Fibroblast of skin of scalp (primary cell): ENCODE measurements at regions not wholly inside any gene's neighbourhood (a gene's known extent, or its start where the extent isn't known, plus 50 kb on each side); places are given as distances from the start of the nearest gene placed in this dataset.
A peak's percentile ranks its signal among the peaks of the same experiment; 100 is the strongest.
"Not testable (repeated sequence)": the region's sequence is repeated elsewhere in the genome, so short reads cannot be mapped to it uniquely, and the experiment has no call there.

Experiments used
- DNase-seq: peaks from one replicate; pipeline ENCODE4 v3.0.0-alpha.2; 2013

DNA sequence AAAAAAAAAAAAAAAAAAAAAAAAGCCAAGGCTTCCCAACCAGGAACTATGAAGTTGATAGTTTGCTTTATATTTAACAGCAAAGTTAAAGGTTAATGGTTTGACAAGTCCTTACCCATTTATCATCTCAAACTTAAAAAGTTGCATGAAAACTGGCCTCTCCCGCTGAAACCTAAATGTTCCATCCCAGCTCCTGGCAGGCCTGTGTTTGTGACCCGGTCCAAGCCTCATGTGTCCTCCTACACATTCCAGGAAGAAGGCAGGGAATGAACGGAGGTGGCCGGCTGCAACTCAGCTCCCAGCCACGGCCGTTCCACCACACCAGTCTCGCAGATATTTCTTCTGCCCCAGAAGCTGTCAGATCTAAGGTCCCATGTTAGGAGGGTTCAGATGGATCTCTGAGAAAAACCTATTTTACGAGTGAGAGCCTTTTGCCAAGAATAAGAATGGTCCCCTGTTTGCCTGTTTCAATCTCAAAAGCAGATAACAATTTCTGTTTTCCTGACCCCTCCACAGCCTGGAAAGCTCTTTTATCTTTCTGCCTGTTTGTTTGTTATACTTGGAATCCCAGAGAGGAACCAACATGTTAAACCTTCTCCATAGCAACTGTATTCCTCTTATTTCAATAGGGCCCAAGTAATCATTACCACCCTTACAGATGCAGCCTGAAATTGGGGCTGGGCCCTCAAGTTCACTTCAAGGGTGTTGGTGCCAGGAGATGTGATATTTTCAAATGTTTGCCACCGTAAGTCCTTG lies 56.5 kb downstream of the KCTD12 start:
- DNase-seq, result no peak

DNA sequence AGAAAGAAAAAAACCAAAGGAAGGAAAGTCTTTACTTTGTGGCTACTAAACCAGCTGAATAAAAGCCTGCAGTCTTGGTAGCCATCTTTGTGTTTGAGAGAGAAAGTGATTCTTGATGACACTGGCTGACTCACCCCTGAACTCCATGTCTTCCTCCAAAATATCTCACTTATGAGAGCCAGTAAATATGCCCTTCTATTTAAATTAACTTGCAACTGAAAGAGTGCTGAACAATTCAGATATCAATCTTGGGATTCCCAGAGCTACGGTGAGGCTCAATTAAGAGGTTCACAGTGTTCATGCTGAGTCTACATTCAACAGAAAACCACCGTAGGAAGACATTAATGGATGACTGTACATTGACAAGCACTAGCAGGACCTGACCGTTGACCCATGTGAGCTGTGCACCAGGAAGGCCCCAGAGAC lies 57.9 kb downstream of the KCTD12 start:
- DNase-seq, result no peak

DNA sequence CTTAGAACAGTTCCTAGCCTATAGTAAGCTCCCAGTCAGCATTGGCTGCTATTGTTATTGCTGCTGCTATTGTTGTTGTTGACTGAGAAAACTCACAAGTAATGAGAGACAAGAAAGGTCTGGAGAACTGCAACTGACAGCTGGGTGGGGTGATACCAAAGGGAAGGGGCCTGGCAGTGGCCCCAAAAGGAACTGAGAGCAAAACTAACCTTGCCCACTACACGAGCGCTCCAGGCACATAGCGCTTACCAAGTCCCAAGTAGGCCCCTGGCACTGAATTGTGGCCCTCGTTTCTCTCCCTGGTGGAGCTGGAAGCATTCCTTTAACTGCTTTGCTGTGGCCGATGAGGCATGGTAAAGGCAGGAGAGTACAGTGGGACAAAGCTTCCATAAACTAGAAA lies 59.7 kb downstream of the KCTD12 start:
- no peak for DNase-seq

- DNase-seq, result peak; percentile 78
Measured at GRCh38 chr13:76825430-76825829, 60.8 kb downstream of the KCTD12 start.

- DNase-seq, result no peak
Measured at GRCh38 chr13:76823969-76824368, 62.2 kb downstream of the KCTD12 start.

DNA sequence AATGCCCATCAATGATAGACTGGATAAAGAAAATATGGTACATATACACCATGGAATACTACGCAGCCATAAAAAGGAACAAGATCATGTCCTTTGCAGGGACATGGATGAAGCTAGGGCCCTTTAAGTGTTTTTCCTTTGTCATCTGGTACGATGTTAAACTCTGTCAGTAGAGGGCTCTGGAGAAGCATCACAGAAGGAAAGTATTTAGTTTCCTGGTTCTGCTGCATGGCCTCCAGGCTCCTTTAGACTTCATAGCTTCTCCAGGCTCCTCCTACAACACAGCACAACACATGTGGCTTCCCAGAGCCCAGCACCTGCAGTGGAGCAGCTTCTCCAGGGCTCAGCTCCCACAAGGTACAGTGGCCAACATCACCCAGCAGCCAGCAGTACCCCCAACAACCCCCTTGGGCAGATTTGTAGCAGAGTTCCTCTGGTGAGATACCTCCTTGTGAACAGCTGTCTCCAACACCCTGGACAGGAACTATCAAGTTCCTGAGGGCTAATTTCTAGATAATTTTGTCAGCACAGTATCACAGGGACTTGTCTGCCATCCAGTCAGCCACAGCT lies 63.4 kb downstream of the KCTD12 start:
- DNase-seq, result peak; percentile 59

DNA sequence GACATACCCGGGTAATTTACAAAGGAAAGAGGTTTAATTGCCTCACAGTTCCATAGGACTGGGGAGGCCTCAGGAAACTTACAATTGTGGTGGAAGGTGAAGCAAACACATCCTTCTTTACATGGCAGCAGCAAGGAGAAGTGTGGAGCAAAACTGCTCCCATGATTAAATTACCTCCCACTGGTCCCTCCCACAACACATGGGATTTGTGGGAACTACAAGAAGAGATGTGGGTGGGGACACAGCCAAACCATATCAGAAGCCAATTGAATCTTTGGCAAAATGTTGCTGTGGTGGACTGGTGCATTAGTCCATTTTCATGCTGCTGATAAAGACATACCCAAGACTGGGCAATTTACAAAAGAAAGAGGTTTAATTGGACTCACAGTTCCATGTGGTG lies 65.0 kb downstream of the KCTD12 start:
- DNase-seq, result not testable (repeated sequence)

DNA sequence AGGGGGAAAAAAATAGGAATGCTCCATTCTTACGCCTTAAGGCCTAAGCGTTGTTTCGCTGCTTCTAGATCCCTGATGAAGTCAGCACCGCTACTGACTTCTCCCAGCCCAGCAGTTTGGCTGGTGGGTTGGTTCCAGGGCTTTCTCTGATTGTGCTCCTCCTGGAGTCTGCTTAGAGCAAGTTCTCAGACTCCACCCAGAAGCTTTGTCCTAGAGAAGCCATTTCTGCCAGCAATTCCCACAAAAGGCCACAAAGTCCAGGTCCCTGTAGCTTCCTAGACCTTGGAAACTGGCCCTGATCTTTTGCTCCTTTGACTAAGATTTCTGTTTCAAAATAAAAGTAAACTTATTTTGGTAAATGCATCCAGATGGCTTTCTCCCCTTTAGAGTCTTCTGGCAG lies 65.4 kb downstream of the KCTD12 start:
- peak; percentile 41 for DNase-seq

- no peak for DNase-seq
Measured at GRCh38 chr13:76816394-76816793, 69.8 kb downstream of the KCTD12 start.

DNA sequence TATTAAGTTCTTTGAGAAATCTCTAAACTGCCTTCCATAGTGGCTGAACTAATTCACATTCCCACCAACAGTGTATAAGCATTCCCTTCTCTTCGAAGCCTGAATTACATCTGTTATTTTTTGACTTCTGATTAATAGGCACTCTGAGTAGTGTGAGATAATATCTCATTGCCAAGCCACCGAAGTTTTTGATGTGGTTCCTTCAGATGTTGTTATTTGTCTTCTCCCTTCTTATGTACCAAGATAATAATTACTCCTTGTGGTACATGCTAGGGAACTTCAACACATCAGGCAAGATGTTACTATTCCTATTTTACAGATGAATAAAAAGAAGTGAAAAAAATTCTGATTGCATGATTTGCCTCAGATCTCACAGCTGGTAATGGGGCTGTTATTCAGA lies 70.9 kb downstream of the KCTD12 start:
- DNase-seq, result no peak

DNA sequence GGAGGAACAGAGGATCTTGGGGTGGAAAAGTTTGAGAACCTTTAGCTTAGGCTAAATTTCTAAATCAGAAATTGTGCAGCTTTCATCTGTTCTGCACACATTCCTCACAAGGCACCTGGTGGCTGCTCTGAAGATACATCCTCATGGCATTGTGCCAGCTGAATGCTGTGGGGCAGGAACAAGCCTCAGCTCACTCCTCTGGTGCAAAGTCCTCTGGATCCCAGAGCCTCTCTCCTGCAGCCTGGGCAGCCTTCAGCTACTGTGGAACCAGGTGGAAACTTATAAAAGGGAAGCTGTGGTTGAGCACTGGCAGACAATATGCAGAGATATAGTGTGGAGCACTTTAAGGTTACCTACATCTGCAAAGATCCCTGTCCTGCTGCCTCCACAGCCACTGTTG lies 72.3 kb downstream of the KCTD12 start:
- DNase-seq, result no peak

DNA sequence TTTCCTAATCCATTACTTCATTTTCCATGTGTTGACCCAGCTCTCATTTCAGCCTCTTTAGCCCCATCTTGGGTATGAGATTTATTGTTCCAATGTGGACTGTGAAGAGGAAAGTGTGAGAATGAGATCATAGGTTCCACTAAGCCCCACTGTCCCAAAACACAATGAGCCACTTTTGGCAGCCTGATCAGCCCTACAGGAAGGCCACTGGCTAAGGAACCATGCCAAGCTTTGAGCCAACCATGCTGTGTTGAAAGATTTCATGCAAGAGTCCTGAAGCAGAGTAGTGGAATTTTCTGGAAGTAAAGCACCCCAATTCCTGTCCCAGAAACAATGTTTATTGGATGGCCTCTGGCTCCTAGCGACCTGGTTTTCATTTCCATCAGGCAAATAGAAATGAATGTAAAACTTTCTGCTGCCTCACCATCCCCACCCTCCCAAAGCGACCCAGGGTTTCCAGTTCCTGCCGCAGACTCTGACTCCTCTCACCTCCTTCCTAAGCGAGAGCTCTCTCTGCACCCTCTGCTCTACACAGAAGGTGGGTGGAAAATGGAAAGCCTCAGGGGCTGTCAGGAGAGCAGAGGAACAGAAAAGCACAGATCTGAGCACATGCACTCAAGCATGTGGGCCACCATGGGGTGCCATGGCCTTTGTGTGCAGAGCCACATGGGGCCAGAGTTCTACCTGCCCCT lies 73.1 kb downstream of the KCTD12 start:
- no peak for DNase-seq

GRCh38 chr13:76812206-76812897 lies 73.9 kb downstream of the KCTD12 start:
- peak; percentile 69 for DNase-seq

DNA sequence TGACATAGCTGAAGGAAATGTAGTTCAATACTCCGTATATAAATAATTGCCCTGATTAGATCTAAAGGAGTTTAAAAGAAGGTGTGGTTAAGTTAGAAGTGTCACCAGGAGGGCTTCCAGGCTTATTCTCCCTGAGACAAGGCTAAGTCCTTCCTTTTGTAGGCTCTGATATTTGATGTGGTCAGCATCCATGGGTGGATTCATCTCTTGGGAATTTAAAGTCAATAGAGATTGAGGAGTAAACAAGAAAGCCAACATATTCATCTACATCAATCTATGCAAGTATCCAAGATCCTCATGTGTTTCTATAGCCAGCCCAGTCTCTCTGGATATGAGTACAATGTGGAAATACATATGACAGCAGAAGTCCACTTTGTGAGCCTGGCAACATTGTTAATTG lies 76.8 kb downstream of the KCTD12 start:
- DNase-seq, result no peak

- peak; percentile 66 for DNase-seq
Measured at GRCh38 chr13:76808927-76809326, 77.3 kb downstream of the KCTD12 start.

DNA sequence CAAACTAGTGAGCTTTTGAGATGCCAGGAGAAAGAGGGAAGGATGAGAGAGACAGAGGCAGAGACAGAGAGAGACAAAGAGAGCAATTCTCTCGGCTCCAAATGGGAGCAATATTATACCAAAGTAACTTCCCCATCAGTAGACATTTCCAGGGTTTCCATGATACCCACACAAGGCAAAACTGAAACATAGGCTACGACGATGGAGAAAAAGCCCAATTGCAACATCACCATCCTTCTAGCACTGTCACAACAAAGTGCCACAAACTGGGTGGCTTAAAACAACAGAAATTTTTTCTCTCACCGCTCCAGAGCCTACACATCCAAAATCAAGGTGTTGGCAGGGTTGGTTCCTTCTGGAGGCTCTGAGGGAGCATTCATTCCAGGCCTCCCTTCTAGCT lies 81.4 kb downstream of the KCTD12 start:
- DNase-seq, result no peak

DNA sequence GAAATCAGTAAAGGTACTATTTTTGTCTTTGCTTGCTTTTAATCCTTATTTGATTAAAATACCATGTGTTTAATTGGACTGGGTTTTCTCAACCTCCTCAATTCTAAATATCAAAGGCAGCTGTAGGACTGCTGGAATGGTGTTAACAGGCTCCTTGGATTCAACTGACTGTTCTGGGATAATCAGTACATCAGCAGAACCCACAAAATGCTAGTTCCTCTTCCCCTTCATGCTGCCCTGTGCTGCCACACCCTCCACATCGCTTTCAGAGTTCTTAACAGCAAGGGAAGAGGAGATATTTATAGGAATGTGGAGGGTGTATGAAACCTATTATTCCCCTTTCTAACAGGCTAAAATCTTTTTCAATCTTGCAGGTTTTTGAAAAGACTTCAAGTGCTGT lies 82.4 kb downstream of the KCTD12 start:
- DNase-seq, result no peak

GRCh38 chr13:76800943-76801342 lies 85.3 kb downstream of the KCTD12 start:
- DNase-seq, result no peak

DNA sequence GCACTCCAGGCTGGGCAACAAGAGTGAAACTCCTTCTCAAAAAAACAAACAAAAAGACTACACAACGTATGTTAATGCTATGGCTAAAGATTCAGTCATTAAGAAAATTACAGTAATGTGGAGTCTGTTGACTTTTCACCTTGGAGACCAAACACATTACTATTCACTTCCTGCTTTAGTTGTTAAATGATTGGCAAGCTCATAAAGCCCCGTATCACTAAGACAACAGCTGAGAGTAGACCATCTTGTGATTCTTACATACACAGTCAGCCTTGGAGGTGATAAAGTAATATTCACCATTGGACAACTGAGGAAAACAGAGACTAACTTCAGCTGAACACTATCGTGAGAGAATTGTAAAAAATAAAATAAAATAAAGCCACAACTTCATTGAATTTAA lies 86.5 kb downstream of the KCTD12 start:
- DNase-seq, result no peak

- no peak for DNase-seq
Measured at GRCh38 chr13:76798037-76798436, 88.2 kb downstream of the KCTD12 start.

GRCh38 chr13:76797361-76797760 lies 88.8 kb downstream of the KCTD12 start:
- DNase-seq, result no peak

DNA sequence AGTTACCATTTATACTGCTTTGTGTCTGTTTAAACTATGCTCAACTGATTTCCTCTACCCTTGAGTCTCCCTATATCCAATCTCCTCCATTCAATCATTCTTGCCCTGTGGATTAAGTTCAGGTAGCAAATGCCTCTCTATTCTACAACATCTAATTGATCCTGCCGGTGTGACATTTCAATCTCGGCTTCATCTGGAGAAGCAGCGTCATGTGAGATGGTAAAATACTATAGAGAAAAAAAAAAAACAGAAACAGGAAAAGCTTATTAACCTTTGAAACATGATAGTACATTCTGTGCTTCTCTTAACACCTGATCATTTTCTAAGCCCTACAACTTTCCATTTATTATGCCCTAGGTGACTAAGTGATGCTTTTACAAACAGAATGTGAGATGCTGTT lies 89.4 kb downstream of the KCTD12 start:
- no peak for DNase-seq
